Stomach (tissue), 8 donors: ENCODE measurements at regions not wholly inside any gene's neighbourhood (a gene's known extent, or its start where the extent isn't known, plus 50 kb on each side); places are given as distances from the start of the nearest gene placed in this dataset.

Experiments used
- DNase-seq, 2 donors: peaks; one replicate each; pipeline versions ENCODE4 v3.0.0 to v3.0.0-alpha.2; 2013 to 2019
- H3K27ac ChIP-seq, 5 donors: fragments of 200-600 bp in 4 of 5; sonication (generic) in 4 of 5; one replicate each; pipeline ENCODE4 v1.5.1; 2013 to 2019; ENCODE audit warnings: mild to moderate bottlenecking in 1 of 5, moderate library complexity in 1 of 5
- H3K27me3 ChIP-seq, 3 donors: fragments of 200-600 bp; sonication (generic); one replicate each; pipeline ENCODE4 v1.5.1; 2017 to 2019; ENCODE audit warnings: mixed run types in 1 of 3
- H3K36me3 ChIP-seq, 4 donors: fragments of 200-600 bp; sonication (generic); 1 replicate in 3 of 4; 2 replicates in 1 of 4; pipeline ENCODE4 v1.5.1; 2016 to 2019
- H3K4me1 ChIP-seq, 4 donors: fragments of 200-600 bp; sonication (generic); one replicate each; pipeline ENCODE4 v1.5.1; 2016 to 2019
- H3K4me3 ChIP-seq, 4 donors: fragments of 200-600 bp; sonication (generic) in 3 of 4; one replicate each; pipeline ENCODE4 v1.5.1; 2016 to 2019; ENCODE audit warnings: mild to moderate bottlenecking in 1 of 4
- H3K9me3 ChIP-seq, 4 donors: fragments of 200-600 bp; sonication (generic); one replicate each; pipeline ENCODE4 v1.5.1; 2016 to 2019
- EP300 ChIP-seq: sonication (generic); formaldehyde crosslinking; IDR thresholded peaks from one replicate; pipeline ENCODE4 v1.6.1; 2017; ENCODE audit warnings: antibody characterized with exemption
- POLR2A ChIP-seq, 4 donors: fragments of 450-650 bp; IDR thresholded peaks; one replicate each; pipeline ENCODE4 v1.6.1; 2016; ENCODE audit warnings: antibody characterized with exemption in 4 of 4, control low read depth in 2 of 4, mild to moderate bottlenecking in 1 of 4, moderate library complexity in 1 of 4
- POLR2AphosphoS5 ChIP-seq, 3 donors: sonication (generic); formaldehyde crosslinking; IDR thresholded peaks; one replicate each; pipeline ENCODE4 v1.6.1; 2016; ENCODE audit warnings: antibody characterized with exemption in 3 of 3
- WGBS, 5 donors: extraction: QIAGEN DNeasy Blood & Tissue Kit in 3 of 5; methylation state at CpG; one replicate each; pipeline versions ENCODE4 v1.1.5 to v1.1.7; 2013 to 2018; 5-methylcytosine and 5-hydroxymethylcytosine counted together
- intact Hi-C: fragments of 100-400 bp; cut with DNase I; formaldehyde crosslinking; loops from one replicate; pipeline ENCODE4 v1.15.1; 2023; ENCODE audit warnings: low total_unique reads
- TF ChIP-seq, protein P1 (sequence below), 7 experiments: fragments of 450-650 bp in 4 of 7; fragments of 200-600 bp in 3 of 7; sonication (generic) in 3 of 7; IDR thresholded peaks; one replicate each; pipeline ENCODE4 v1.5.1; 2016 to 2019; ENCODE audit warnings: antibody characterized with exemption in 7 of 7, control low read depth in 2 of 7, mild to moderate bottlenecking in 1 of 7
- donor health status: healthy with polysubstance abuse.
- donor health status: Bipolar disorder and iron deficiency.
- donor health status: healthy.

DNA sequence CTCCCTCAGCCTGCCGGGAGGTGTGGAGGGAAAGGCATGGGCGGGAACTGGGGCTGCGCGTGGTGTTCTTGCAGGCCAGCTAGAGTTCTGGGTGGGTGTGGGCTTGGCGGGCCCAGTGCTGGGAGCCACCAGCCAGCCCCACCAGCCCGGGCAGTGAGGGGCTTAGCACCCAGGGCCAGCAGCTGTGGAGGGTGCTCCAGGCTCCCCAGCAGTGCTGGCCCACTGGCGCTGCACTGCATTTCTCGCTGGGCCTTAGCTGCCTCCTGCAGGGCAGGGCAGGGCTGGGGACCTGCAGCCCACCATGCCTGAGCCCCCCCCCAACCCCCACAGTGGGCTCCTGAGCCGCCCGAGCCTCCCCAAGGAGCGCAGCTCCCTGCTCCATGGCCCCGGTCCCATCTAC is 304.2 kb downstream of the KCNA4 start:
- Histone ChIP-seq H3K27me3 (no peaks in the 10 kb centered on the region), H3K27ac (no peak overlapping the region), H3K4me1 (no peaks in the 10 kb centered on the region), H3K36me3 (no peaks in the 10 kb centered on the region), H3K4me3 (no peak overlapping the region), H3K9me3 (peaks cover 0 to 15% (median 4%) of the 10 kb centered on the region in 4 donors)
- intact Hi-C loops: no loop called here
- TF ChIP-seq POLR2A (IDR thresholded peaks at IDR 0.05) (no peak), POLR2AphosphoS5 (IDR thresholded peaks at IDR 0.05) (no peak), EP300 (no peak)
- TF ChIP-seq, protein P1, sequence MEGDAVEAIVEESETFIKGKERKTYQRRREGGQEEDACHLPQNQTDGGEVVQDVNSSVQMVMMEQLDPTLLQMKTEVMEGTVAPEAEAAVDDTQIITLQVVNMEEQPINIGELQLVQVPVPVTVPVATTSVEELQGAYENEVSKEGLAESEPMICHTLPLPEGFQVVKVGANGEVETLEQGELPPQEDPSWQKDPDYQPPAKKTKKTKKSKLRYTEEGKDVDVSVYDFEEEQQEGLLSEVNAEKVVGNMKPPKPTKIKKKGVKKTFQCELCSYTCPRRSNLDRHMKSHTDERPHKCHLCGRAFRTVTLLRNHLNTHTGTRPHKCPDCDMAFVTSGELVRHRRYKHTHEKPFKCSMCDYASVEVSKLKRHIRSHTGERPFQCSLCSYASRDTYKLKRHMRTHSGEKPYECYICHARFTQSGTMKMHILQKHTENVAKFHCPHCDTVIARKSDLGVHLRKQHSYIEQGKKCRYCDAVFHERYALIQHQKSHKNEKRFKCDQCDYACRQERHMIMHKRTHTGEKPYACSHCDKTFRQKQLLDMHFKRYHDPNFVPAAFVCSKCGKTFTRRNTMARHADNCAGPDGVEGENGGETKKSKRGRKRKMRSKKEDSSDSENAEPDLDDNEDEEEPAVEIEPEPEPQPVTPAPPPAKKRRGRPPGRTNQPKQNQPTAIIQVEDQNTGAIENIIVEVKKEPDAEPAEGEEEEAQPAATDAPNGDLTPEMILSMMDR (IDR thresholded peaks at IDR 0.05): no peak
- WGBS, 5 donors: 89 to 100% (median 95%) methylated on average over 5 to 12 of the region's 12 CpGs
- no peak for DNase-seq

DNA sequence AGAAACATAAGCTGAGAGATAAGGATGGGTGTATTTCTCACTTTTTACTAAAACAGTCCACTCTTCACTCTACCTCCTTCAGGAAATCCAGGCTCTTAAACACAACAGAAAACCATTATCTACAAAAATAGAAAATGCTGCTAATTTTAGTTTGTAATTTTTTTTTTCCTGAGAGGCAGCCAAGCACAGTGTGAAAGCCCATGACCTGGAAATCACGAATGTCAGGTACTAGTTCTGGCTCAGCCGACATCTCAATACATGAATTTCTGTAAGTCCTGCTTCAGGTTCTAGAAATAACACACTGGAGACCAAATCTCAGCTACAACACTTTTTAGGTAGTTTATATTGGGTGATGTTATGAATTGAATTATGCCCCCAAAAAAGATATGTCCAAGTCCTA is 308.9 kb downstream of the KCNA4 start:
- no peak overlapping the region for H3K4me3 ChIP-seq
- intact Hi-C loops: no loop called here
- peaks cover 0 to 8% (median 4%) of the 10 kb centered on the region in 4 donors for H3K9me3 ChIP-seq
- WGBS, 5 donors: 38 to 55% (median 45%) methylated on average over 2 of the region's 2 CpGs
- TF ChIP-seq EP300: no peak
- TF ChIP-seq, protein P1 (IDR thresholded peaks at IDR 0.05): no peak
- no peak for TF ChIP-seq POLR2A (IDR thresholded peaks at IDR 0.05)
- H3K27ac ChIP-seq: no peak overlapping the region
- no peaks in the 10 kb centered on the region for H3K36me3 ChIP-seq
- H3K27me3 ChIP-seq: no peaks in the 10 kb centered on the region
- no peaks in the 10 kb centered on the region for H3K4me1 ChIP-seq
- DNase-seq: no peak

DNA sequence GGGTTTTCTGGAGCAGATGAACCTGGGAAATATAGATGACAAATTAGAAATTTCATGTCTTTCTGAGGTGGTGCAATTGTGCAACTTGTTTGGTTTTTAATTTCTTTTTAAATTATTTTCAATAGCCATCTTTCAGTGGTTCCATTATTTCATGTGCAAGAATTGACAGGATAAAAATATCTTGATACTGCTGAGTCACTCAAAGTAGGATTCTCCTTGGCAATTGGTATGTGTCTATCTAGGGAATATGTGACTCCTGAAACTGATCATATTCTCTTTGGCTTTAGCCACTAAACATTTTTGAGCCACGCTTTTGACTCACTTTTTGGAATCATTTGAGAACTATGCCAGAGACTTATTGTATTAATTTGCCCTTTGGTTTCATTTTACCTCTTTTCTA is 331.5 kb downstream of the KCNA4 start:
- WGBS, 5 donors: 62 to 92% (median 78%) methylated on average over 1 of the region's 1 CpG
- Histone ChIP-seq H3K36me3 (no peaks in the 10 kb centered on the region), H3K27ac (no peak overlapping the region), H3K27me3 (no peaks in the 10 kb centered on the region), H3K4me3 (no peak overlapping the region), H3K9me3 (no peaks in the 10 kb centered on the region), H3K4me1 (no peaks in the 10 kb centered on the region)
- TF ChIP-seq POLR2A (IDR thresholded peaks at IDR 0.05) (no peak), POLR2AphosphoS5 (IDR thresholded peaks at IDR 0.05) (no peak), EP300 (no peak)
- TF ChIP-seq, protein P1 (IDR thresholded peaks at IDR 0.05): no peak
- intact Hi-C loops: no loop called here
- DNase-seq: no peak

DNA sequence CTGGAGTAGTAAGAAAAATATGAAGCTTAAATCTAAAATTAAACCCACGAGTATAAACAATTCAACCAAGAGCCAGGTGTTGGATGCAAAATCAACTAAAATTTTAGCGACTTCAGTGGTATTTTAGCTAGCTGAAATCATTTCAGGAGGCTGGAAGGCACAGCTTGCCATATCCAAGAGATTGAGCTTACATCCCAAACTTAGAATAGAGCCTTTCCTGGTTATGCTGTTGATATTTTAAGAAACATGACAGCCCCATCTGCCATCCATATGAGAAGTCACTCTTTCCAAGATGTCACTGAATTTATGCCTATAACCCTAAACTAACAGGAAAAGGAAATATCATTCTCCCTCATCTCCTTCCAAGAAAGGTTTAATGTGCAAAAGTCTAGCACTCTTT is 334.0 kb downstream of the KCNA4 start:
- H3K4me3 ChIP-seq: no peak overlapping the region
- H3K9me3 ChIP-seq: no peaks in the 10 kb centered on the region
- H3K36me3 ChIP-seq: no peaks in the 10 kb centered on the region
- no peak overlapping the region for H3K27ac ChIP-seq
- 54 to 72% (median 64%) methylated on average over 2 of the region's 2 CpGs for WGBS, 5 donors
- no peaks in the 10 kb centered on the region for H3K4me1 ChIP-seq
- intact Hi-C loops: no loop called here
- DNase-seq: no peak
- TF ChIP-seq POLR2AphosphoS5 (IDR thresholded peaks at IDR 0.05): no peak
- no peak for TF ChIP-seq EP300
- no peak for TF ChIP-seq POLR2A (IDR thresholded peaks at IDR 0.05)
- TF ChIP-seq, protein P1 (IDR thresholded peaks at IDR 0.05): no peak
- no peaks in the 10 kb centered on the region for H3K27me3 ChIP-seq
